K562 (cell line): ENCODE measurements at regions not wholly inside any gene's neighbourhood (a gene's known extent, or its start where the extent isn't known, plus 50 kb on each side); places are given as distances from the start of the nearest gene placed in this dataset.

Source experiments
- FOXP1 ChIP-seq: sonication (generic); formaldehyde crosslinking; IDR thresholded peaks from 2 replicates; pipeline ENCODE4 v1.8.0; 2022; ENCODE audit warnings: mild to moderate bottlenecking, missing genetic modification reagents
- HMG20A ChIP-seq: fragments of 450-650 bp; formaldehyde crosslinking; conservative IDR thresholded peaks from 2 replicates; pipeline ENCODE4 v1.4.0; 2020; ENCODE audit warnings: mild to moderate bottlenecking, mixed read lengths
- HNRNPL ChIP-seq: fragments of 200-400 bp; formaldehyde crosslinking; IDR thresholded peaks from 2 replicates; pipeline ENCODE4 v1.6.1; 2017; ENCODE audit warnings: low read depth, mild to moderate bottlenecking, low read length
- KLF16 ChIP-seq: IDR thresholded peaks from 2 replicates; pipeline ENCODE4 v1.6.1; 2016; ENCODE audit warnings: antibody characterized with exemption
- POLR3G ChIP-seq: IDR thresholded peaks from 2 replicates; pipeline ENCODE4 v1.6.1; 2011; ENCODE audit not compliant: insufficient read length, insufficient replicate concordance; ENCODE audit errors: extremely low read depth
- ZBTB33 ChIP-seq: sonication (generic); formaldehyde crosslinking; IDR thresholded peaks from 2 replicates; pipeline ENCODE4 v1.8.1; 2023; ENCODE audit warnings: mild to moderate bottlenecking, missing genetic modification reagents
- ZNF175 ChIP-seq: fragments of 200-800 bp; sonication (Bioruptor generic); IDR thresholded peaks from 2 replicates; pipeline ENCODE4 v1.6.1; 2016; ENCODE audit warnings: low read depth, mild to moderate bottlenecking, missing genetic modification characterization, missing compliant biosample characterization
- ZNF518B ChIP-seq: fragments of 250-450 bp; sonication (Bioruptor Pico); IDR thresholded peaks from 2 replicates; pipeline ENCODE4 v1.5.0; 2021; ENCODE audit warnings: mild to moderate bottlenecking, moderate library complexity

GRCh38 chr1:98126740-98127139 is 205.9 kb upstream of the DPYD start (continued):
- TF ChIP-seq HNRNPL: no peak
- no peak for TF ChIP-seq ZNF175 (CRISPR knock-in tag)
- no peak for TF ChIP-seq HMG20A
- no peak for TF ChIP-seq POLR3G
- no peak for TF ChIP-seq FOXP1 (CRISPR knock-in tag)
- TF ChIP-seq ZNF518B (CRISPR knock-in tag): no peak
- TF ChIP-seq KLF16: no peak
- no peak for TF ChIP-seq ZBTB33
